Occipital lobe (tissue), 1 donor: ENCODE measurements at regions not wholly inside any gene's neighbourhood (a gene's known extent, or its start where the extent isn't known, plus 50 kb on each side); places are given as distances from the start of the nearest gene placed in this dataset.

ENCODE experiments used
- DNase-seq: peaks from one replicate; lab custom pipeline; 2025; lab: John Stamatoyannopoulos, UW

DNA sequence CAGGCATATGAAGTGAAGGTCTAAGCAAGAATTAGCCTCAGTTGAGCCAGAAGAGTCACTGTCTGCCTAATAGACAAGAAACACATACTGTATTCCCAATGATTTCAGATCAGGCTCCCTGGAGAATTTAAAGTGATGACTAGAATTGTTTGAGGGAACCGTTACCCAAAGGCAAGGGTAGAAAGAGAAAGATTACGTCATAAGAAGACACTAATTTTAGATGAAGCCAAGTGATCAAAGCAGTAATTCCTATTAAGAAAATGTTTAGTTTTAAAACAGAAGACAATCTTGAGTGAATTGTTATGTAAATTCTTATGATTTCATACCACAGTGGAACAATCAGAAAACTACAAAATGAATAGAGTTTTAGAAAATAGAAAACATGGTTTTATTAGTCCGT lies 194.5 kb upstream of the ARSJ start:
- no peak for DNase-seq

DNA sequence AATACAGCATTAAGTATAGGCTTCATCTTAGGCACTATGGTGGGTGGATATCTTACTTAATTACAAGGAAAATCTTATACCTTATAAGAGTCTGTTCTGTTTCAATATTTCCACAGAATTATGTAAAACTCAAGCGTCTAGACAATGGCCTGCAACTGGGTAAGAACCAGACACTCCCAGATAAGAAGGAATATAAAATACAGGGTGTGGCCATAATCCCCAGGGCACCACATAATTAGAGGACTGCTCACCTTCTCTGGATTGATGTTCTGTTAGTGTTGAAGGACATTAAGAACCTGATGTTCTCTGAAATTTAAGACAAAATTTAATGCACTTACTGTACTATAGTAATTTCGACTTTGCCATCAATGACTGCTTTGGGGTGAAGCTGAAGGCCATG lies 198.2 kb upstream of the ARSJ start:
- DNase-seq: no peak

DNA sequence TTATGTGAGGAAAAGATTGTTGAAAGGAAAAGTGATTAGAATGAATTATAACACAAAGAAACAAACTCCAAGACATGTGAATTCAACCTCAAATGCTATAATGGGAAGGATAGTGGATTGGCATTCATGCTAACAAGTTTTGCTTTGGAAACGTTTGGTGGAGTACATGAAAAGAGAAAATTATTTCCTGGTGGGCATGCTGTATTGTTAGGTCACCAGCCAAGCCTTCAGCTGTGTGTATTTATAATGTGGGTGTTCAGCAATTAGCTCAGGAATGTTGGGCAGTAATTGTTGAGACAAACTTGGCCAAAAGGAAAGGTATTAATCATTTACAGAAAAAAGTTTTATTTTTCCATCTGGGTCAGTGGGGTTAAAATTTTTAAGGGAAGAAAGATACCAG lies 198.9 kb upstream of the ARSJ start:
- no peak for DNase-seq

DNA sequence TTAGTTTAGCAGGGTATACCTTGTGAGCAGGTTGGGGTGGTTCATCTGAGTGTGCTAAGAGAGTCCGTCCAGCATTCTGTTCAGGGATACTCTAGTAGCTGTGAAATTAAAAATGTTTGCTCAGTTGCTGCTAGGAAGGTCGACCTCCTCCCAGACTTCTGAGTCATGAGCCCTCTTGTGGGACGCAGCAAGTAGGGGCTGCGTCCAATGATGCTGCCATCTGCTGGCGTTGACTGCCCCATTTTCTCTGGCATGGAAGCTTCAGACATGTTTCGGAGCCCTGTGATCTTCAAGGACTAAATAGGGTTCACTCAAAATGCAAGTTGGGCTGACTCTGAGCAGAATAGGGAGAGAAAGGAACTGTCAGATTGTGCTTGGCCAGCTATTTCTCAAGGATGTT lies 201.0 kb upstream of the ARSJ start:
- no peak for DNase-seq

DNA sequence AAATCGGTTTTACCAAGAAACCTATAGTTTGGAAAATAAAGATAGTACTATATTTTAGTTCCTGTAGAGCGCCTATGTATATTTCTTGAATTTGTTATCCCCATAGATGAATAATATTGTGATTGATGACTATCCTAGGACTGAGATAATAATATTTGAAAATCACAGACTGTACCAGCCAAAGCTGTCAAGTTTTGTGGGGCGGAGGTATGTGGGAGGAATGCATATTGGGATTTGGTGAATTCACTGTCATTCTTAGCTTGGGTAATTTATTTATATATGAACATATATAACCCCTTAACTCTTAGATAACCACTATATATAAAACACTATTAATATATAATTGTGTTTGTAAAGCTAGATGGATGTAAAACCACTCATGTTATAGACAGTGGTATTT lies 205.5 kb upstream of the ARSJ start:
- no peak for DNase-seq

DNA sequence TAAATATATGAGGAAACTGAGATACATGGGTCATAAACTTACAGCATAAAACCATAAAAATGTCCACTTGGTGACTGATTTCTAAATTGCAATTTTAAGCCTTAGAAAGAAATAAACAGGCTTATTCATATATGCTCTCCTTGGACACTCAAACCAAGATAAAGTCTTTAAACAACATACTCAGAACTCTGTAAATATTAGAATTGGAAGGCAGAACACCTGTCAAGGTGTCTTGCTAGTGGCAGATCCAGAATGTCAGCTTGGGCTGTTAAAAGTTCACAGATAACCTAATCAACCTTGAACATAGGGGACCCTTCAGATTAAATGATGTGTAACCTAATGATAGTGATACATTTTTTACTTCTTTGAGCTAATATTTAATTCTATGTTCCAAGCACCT lies 208.1 kb upstream of the ARSJ start:
- DNase-seq: no peak

DNA sequence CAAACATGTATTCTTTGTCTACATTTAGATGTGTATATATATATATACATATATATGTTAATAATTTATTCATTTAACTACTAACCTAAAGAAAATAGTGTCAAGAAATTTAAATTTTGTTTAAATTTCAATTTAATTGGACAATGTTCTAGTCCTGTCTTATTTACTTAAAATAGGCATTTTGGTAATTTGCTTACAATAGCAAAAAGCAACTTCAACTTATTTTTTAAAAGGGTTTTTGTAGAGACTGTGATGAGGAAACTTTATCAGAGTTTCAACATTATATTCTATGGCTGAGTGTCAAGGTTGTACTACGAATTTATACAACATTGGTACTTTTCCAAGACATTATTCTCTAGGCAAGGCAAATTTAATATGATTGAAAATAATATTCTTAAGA lies 212.0 kb upstream of the ARSJ start:
- DNase-seq: no peak

DNA sequence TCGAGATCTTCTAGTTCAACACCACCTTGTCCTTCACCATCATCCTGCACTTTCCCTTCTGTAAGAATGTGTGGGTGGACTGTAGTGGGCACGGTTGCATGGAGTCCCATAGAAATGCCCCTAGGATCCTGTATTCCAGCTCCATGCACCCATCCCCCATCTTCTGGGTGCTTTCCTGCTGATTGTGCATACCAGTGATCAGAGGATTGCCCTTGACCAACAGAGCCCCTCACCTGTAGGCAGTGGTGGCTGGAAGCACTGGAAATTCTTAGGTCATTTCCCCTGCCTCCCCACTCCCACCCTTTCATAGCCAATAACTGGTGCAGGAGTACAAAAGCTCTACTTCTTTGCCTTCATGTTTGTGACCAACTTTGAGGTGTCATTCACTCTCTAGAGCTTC lies 213.4 kb upstream of the ARSJ start:
- no peak for DNase-seq

DNA sequence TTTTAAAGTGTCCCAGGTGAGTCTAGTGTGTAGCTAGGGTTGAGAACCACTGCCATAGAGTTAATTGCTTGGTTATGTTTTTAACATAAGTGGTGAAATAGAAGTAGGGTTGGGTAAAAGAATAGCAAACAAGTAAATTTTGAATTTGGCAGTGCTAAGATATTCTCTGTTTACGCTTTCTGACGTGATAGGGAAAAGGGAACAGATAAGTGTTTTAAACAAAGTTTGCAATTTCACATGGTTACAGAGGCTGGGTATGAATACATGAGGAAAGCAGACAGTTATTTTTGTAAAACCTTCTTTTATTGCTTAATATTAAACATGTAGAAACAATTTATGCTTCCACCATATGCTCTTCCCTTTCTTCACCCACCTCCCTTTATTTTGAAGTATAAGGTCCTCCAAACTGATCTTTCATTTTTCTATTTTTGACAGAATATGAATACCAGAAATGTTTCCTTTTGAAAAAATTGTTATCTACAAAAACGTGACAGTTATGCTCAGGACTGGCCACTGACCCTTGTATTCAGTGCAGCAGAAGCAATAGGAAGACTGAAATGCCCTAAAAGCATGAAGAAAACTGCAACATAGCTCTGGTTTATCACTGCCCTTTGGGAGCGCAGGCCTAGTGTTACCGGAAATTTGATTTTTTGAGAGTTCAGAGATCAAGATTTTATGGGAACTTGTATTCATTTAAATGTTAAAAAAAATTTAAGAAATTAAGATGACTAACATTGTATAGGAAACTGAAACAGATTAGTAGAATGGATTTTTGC lies 214.4 kb upstream of the ARSJ start:
- DNase-seq: no peak

DNA sequence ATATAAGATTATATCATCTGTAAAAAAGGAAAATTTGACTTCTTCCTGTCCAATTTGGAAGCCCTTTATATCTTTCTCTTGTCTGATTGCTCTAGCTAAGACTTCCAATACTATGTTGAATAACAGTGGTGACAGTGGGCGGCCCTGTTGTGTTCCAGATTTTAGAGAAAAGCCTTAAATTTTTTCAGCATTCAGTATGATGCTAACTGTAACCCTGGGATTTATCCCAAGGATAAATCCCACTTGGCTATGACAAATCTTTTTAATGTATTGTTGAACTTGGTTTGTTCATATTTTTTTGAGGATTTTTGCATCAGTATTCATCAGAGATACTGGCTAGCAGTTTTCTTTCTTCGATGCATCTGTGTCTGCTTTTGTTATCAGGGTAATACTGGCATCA lies 217.2 kb upstream of the ARSJ start:
- DNase-seq: no peak

DNA sequence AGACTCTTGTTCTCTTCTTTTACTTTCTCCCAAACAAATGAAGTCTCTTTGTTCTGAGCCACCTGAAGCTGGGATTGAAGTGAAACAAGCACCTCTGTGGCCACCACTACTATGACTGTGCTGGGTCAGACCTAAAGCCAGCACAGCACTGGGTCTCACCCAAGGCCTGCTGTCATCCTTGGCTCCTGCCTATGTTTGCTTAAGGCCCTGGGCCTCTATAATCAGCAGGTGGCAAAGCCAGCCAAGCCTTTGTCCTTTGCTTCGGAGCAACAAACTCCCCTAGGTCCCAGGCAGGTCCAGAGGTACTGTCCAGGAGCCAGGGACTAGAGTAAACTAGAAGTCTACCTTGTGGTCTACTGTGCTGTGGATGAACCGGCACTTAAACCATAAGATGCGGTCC lies 220.6 kb upstream of the ARSJ start:
- no peak for DNase-seq

DNA sequence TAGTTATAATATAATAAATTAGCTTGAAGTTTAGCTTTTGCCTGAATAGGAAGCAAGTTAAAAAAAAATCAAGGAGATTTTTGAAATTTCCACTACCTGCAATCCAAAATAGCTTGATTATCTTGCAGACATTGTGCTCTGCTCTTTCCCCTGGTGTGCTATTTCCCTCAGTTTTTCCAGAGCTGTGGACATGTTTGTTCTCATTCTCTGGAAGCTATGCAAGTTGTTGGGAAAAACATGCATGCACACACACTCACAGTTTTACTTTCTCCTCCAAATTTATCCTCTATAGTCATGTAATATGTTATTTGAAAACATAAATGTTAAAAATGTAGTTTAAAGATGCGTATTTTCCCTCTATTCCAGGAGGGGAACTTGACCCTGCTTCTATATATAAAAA lies 225.8 kb upstream of the ARSJ start:
- DNase-seq: no peak

DNA sequence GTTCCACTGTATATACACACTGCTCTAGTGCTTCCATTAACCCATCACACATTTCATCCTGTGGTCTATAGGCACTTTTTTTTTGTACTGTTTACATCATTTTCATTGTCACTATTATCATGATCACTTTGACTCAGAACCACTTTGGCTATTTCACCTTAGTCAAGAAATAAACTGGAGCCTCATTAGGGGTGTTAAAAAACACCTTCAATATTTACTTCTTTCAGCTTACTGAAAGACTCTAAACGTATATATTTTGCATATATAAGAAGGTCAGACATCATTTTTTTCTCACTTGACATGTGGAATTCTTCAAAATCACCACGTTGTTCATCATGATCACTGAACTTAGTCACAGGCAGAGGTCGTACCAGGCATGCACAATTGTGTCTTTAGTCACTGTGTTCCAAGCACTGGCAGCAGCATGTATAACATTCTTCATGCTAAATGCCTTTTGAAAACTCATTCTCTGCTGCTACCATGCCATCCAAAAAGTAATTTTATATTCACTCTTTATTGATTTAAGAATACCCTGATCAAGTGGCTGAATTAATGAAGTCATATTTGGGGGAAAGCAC lies 229.2 kb upstream of the ARSJ start:
- DNase-seq: no peak

DNA sequence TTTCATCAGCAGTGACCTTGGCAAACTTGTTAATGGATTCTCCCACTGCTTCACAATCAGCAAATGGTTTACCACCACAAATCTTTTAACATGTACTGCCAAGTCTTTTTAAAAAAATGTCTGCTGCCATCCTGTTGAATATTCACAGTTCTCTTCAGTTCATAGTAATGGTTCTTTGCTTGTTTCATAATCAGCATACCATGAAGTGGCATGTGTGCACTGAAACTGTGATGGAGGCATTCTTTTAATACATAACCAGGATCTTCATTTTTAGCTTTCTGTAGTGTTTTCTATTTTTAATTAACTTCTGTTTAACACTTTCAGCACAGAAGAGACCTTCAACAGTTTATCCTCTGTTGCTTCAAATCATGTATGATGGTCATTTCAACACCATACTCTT lies 230.1 kb upstream of the ARSJ start:
- no peak for DNase-seq

DNA sequence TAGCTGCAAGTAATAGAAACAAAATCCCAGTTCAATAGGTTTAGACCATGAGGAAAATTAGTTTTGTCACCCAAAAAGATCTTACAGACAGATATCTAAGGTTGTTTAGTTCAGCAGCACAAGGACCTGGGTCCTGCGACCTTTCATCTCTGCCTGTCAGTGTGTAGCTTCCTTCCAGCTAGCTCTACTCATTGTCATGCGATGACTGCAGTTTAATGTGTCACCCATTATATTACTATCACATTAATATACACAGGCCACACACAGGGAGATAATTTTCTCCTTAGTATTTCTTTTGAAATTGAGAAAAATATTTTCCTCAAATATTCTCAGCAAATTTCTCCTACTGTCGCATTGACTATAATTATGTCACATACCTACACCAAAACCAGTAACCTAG lies 232.1 kb upstream of the ARSJ start:
- no peak for DNase-seq

DNA sequence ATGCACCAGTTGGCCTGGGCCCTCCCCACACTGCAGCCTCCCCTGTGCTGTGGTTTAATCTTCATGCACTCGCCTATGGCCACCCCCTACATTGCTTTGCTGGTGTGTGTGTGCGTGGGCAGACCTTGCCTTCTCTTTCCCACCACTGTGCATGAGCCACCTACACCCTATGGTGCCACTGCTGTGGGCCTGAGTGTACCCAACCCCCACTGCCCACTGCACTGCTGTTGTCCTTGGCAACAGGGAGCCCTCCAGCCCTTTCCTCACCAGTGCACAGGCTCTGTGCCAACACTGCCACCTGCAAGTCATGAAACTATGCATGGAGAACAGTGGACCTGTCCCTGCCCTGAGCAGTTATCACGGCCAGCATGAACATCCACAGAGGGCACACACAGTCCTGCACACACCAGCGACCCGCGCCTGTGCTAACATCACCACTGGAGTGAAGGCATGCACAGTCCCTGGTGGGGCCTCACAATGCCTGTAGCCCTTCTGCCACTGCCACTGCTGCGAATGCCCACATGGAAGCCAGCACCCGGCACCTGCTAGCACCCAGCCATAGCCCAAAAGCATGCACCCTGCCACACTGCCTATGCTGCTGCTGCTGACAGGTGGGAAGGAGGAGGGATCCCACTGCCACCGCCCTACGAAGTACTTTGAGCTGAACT lies 237.8 kb upstream of the ARSJ start:
- DNase-seq: no peak

DNA sequence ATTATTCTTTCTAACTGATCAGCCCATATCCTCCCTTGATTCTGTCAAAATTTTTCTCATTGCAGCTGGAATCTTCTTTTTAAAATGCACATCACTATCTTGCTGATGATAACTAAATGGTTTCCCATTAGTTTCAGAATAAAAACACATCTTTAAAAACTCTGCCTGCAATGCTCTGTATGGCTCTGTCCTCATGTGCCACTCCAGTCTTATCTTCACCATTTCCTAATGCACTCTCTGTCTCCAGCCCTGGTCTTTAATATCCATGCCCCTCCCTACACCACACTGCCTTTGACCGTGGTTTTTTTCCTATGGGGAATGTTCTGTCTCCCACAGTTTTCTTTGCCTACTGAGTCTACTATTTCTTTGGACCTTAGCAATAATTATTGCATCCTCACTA lies 244.1 kb upstream of the ARSJ start:
- no peak for DNase-seq

DNA sequence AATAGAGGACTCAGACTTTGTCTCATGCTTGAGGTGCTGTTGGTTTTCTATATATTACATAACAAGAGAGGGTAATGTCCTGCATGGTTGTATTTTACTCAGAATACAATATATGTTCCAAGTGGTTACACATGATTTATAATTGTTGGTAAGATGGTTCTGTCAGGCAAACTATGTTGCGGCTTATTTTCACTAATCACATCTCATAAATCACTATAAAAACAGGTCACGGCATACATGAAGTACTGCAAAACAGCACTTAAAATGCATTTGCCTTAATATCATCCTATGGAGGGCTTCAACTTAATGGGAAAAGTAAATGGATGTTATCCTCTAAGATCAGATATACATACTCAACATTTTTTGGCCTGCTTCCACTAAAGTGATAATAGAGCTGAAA lies 246.0 kb upstream of the ARSJ start:
- no peak for DNase-seq

DNA sequence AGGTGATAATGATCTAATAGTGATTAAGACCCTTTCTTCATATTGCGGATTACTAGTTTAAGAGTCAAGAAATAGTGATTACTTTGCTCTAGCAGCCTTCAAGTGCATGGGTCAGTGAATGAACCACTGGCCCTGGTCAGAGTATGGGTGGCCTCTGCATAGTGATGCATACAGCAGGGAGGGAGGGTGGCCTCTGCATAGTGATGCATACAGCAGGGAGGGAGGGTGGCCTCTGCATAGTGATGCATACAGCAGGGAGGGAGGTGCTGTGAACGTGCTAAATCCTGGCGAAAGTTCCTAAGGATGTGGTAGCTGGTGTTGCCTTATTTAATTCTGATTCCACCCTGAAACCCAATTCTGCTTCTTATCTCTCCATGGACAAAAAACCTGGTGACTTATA lies 246.7 kb upstream of the ARSJ start:
- DNase-seq: no peak

DNA sequence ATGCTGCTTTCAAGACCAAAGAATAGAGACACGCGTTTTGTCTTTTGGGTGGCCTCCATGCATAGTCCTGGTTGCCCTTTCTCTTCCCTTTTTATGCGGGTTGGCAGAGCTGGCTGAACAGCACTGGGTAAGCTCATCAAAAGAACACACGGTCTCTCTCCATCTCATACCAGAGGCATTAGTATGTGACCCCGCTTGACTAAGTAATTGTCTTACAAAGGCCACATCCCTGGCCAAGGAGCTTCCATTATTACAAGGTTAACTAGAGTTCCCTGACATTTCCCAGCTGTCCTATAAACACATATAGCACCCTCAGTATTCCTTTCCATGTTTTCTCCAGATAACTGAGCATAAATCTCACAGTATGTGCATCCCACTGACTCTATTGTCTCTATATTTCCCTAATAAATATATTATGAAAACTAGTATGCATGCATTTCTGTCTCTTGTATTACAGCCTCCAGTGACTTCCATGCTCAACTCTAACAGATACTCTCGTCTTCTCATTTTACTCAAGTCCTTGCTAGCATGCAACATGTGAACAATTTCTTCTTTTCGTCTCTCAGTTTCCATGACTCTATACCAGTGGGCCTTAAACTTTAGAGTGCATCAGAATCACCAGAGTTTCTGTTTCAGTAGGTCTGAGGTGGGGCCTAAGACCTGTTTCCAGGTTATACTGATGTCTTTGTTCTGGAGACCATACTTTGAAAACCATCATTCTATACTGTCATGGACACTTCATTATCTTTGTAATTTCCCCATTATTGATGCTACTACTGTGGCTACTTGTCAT lies 247.7 kb upstream of the ARSJ start:
- DNase-seq: no peak

DNA sequence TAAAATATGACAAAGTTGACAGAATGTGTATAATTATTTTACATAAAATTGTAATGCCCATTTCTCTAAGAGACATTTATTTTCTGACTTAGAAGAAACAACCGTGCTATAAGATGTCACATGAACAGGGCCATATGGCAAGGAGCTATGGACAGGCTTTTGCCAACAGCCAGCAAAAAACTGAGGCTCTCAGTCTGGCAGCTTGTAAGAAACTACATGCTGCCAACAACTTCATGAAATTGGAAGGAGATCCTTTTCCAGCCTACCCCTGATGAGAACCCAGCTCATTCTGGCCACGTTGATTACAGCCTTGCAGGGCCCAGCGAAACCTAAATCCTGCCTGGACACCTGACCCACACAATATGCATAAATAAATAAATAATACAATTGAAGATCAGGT lies 250.3 kb upstream of the ARSJ start:
- no peak for DNase-seq

DNA sequence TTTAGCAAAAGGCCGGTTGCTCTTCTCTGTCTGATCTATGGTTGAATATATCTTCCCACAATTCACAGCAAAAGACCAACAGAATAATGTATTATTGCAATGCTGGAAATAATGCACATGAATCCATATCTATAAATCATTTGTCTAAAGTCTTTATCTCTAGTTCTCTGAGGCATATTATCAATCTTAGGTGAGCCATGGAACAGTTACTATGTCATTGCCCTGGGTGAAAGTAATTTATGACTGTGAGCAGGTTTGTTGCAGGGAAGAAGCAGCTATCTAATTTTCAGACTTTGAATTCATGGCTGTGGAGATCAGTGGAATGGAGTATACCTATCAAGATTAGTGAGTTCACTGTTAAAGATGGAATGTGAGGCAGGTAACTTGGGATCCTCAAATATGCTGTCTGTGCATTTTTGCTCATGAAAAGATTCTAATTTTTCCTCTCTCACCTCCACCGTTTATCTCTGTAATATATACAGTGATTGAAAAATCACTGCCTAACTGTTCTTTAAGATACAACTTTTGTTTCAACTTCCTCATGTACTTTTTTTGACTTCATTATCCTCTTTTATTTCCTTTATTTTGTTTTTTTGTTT lies 256.8 kb upstream of the ARSJ start:
- no peak for DNase-seq
